ENCODE measurements at regions not wholly inside any gene's neighbourhood (a gene's known extent, or its start where the extent isn't known, plus 50 kb on each side); places are given as distances from the start of the nearest gene placed in this dataset.
"Not testable (repeated sequence)": the region's sequence is repeated elsewhere in the genome, so short reads cannot be mapped to it uniquely, and the experiment has no call there.

GRCh38 chr7:76930416-76930815 is 101.7 kb downstream of the SPDYE17 start:
- not testable (repeated sequence) for DNase-seq (ENCODE audit: low read depth in 2 of 2); H3K4me3 ChIP-seq (replicated peaks in 1 of 2; ENCODE audit: low read depth in 2 of 2, low read length in 2 of 2)

GRCh38 chr7:76928751-76929150 is 103.4 kb downstream of the SPDYE17 start:
- not testable (repeated sequence) for DNase-seq (ENCODE audit: low read depth in 2 of 2); H3K4me3 ChIP-seq (replicated peaks in 1 of 2; ENCODE audit: low read depth in 2 of 2, low read length in 2 of 2)

GRCh38 chr7:76927741-76928393 is 104.3 kb downstream of the SPDYE17 start:
- DNase-seq (ENCODE audit: low read depth in 2 of 2); H3K4me3 ChIP-seq (replicated peaks in 1 of 2; ENCODE audit: low read depth in 2 of 2, low read length in 2 of 2): not testable (repeated sequence)

- not testable (repeated sequence) for DNase-seq (ENCODE audit: low read depth in 2 of 2)
These were observed 105.7 kb downstream of the SPDYE17 start for GRCh38 chr7:76926416-76926815.

GRCh38 chr7:76924756-76925155 is 107.4 kb downstream of the SPDYE17 start:
- peak in 1 of 2 donors; percentile 6 for DNase-seq (ENCODE audit: low read depth in 2 of 2)
- TF ChIP-seq CTCF (IDR thresholded peaks at IDR 0.05; ENCODE audit: low read depth, low read length), result peak; percentile 5
- H3K4me3 ChIP-seq (replicated peaks in 1 of 2; ENCODE audit: low read depth in 2 of 2, low read length in 2 of 2), result not testable (repeated sequence)

More at GRCh38 chr7:76926416-76926815, 105.7 kb downstream of the SPDYE17 start:
- not testable (repeated sequence) for H3K4me3 ChIP-seq (replicated peaks in 1 of 2; ENCODE audit: low read depth in 2 of 2, low read length in 2 of 2)

GRCh38 chr7:76918619-76919018 is 113.5 kb downstream of the SPDYE17 start:
- not testable (repeated sequence) for DNase-seq (ENCODE audit: low read depth in 2 of 2)

GRCh38 chr7:76914361-76914760 is 117.8 kb downstream of the SPDYE17 start:
- DNase-seq (ENCODE audit: low read depth in 2 of 2); H3K4me3 ChIP-seq (replicated peaks in 1 of 2; ENCODE audit: low read depth in 2 of 2, low read length in 2 of 2): not testable (repeated sequence)

More at GRCh38 chr7:76918619-76919018, 113.5 kb downstream of the SPDYE17 start:
- not testable (repeated sequence) for H3K4me3 ChIP-seq (replicated peaks in 1 of 2; ENCODE audit: low read depth in 2 of 2, low read length in 2 of 2)

GRCh38 chr7:76912011-76912814 is 119.9 kb downstream of the SPDYE17 start:
- DNase-seq (ENCODE audit: low read depth in 2 of 2); H3K4me3 ChIP-seq (replicated peaks in 1 of 2; ENCODE audit: low read depth in 2 of 2, low read length in 2 of 2): not testable (repeated sequence)

GRCh38 chr7:76904688-76905087 is 127.5 kb downstream of the SPDYE17 start:
- not testable (repeated sequence) for DNase-seq (ENCODE audit: low read depth in 2 of 2); H3K4me3 ChIP-seq (replicated peaks in 1 of 2; ENCODE audit: low read depth in 2 of 2, low read length in 2 of 2)

- not testable (repeated sequence) for H3K4me3 ChIP-seq (replicated peaks in 1 of 2; ENCODE audit: low read depth in 2 of 2, low read length in 2 of 2); DNase-seq (ENCODE audit: low read depth in 2 of 2)
These were observed 130.0 kb downstream of the SPDYE17 start for GRCh38 chr7:76901944-76902710.

GRCh38 chr7:76898807-76899206 is 133.4 kb downstream of the SPDYE17 start:
- not testable (repeated sequence) for H3K4me3 ChIP-seq (replicated peaks in 1 of 2; ENCODE audit: low read depth in 2 of 2, low read length in 2 of 2)

GRCh38 chr7:76897007-76897406 is 135.2 kb downstream of the SPDYE17 start:
- not testable (repeated sequence) for H3K4me3 ChIP-seq (replicated peaks in 1 of 2; ENCODE audit: low read depth in 2 of 2, low read length in 2 of 2)
- peak; percentile 10 to 25 for DNase-seq (ENCODE audit: low read depth in 2 of 2)

More at GRCh38 chr7:76898807-76899206, 133.4 kb downstream of the SPDYE17 start:
- DNase-seq (ENCODE audit: low read depth in 2 of 2), result not testable (repeated sequence)

GRCh38 chr7:76895696-76896095 is 136.5 kb downstream of the SPDYE17 start:
- not testable (repeated sequence) for DNase-seq (ENCODE audit: low read depth in 2 of 2); H3K4me3 ChIP-seq (replicated peaks in 1 of 2; ENCODE audit: low read depth in 2 of 2, low read length in 2 of 2)

GRCh38 chr7:76891771-76892170 is 140.4 kb downstream of the SPDYE17 start:
- peak in 1 of 2 donors; percentile 35 for DNase-seq (ENCODE audit: low read depth in 2 of 2)
- not testable (repeated sequence) for H3K4me3 ChIP-seq (replicated peaks in 1 of 2; ENCODE audit: low read depth in 2 of 2, low read length in 2 of 2)

- not testable (repeated sequence) for DNase-seq (ENCODE audit: low read depth in 2 of 2); H3K4me3 ChIP-seq (replicated peaks in 1 of 2; ENCODE audit: low read depth in 2 of 2, low read length in 2 of 2)
These were observed 152.3 kb downstream of the SPDYE17 start for GRCh38 chr7:76879733-76880288.

GRCh38 chr7:76875760-76876159 is 156.4 kb downstream of the SPDYE17 start:
- not testable (repeated sequence) for DNase-seq (ENCODE audit: low read depth in 2 of 2); H3K4me3 ChIP-seq (replicated peaks in 1 of 2; ENCODE audit: low read depth in 2 of 2, low read length in 2 of 2)

- DNase-seq (ENCODE audit: low read depth in 2 of 2); H3K4me3 ChIP-seq (replicated peaks in 1 of 2; ENCODE audit: low read depth in 2 of 2, low read length in 2 of 2): not testable (repeated sequence)
These were observed 161.7 kb downstream of the SPDYE17 start for GRCh38 chr7:76870504-76870808.
